Mesendoderm (in vitro differentiated cells): ENCODE measurements at regions not wholly inside any gene's neighbourhood (a gene's known extent, or its start where the extent isn't known, plus 50 kb on each side); places are given as distances from the start of the nearest gene placed in this dataset.

Source experiments
- DNase-seq: peaks from one replicate; pipeline ENCODE4 v3.0.0; 2013
- H2AK5ac ChIP-seq: 2 replicates; pipeline ENCODE4 v1.6.1; 2013; ENCODE audit warnings: low read length, inconsistent platforms
- H2BK120ac ChIP-seq: 2 replicates; pipeline ENCODE4 v1.6.1; 2013; ENCODE audit warnings: low read depth, mild to moderate bottlenecking, low read length, moderate library complexity, mixed read lengths
- H2BK15ac ChIP-seq: replicated peaks from 2 replicates; pipeline ENCODE4 v1.6.1; 2013; ENCODE audit warnings: low read depth, mild to moderate bottlenecking, moderate library complexity
- H2BK5ac ChIP-seq: 2 replicates; pipeline ENCODE4 v1.6.1; 2013; ENCODE audit warnings: low read length, inconsistent platforms
- H3K18ac ChIP-seq: 2 replicates; pipeline ENCODE4 v1.6.1; 2013; ENCODE audit warnings: mild to moderate bottlenecking, low read length, mixed read lengths
- H3K23ac ChIP-seq: one replicate; pipeline ENCODE4 v1.6.1; 2013; ENCODE audit warnings: low read length
- H3K27ac ChIP-seq: 2 replicates; pipeline ENCODE4 v1.5.1; 2013; ENCODE audit warnings: low read depth, mild to moderate bottlenecking, inconsistent platforms, low read length, moderate library complexity
- H3K27me3 ChIP-seq: 2 replicates; pipeline ENCODE4 v1.6.1; 2013; ENCODE audit warnings: low read length, control low read depth, mild to moderate bottlenecking, inconsistent platforms; ENCODE audit not compliant: insufficient read depth, poor library complexity
- H3K36me3 ChIP-seq: 2 replicates; pipeline ENCODE4 v1.6.1; 2013; ENCODE audit warnings: low read length, inconsistent platforms; ENCODE audit not compliant: control insufficient read depth, insufficient read depth
- H3K4ac ChIP-seq: one replicate; pipeline ENCODE4 v1.6.1; 2013; ENCODE audit warnings: low read depth, mild to moderate bottlenecking, low read length, moderate library complexity
- H3K4me1 ChIP-seq: 2 replicates; pipeline ENCODE4 v1.6.1; 2013; ENCODE audit warnings: low read depth, low read length, inconsistent platforms; ENCODE audit not compliant: control insufficient read depth
- H3K4me2 ChIP-seq: 2 replicates; pipeline ENCODE4 v1.6.1; 2013; ENCODE audit warnings: low read length
- H3K4me3 ChIP-seq: 2 replicates; pipeline ENCODE4 v1.5.1; 2013; ENCODE audit warnings: mild to moderate bottlenecking, low read length
- H3K56ac ChIP-seq: one replicate; pipeline ENCODE4 v1.6.1; 2013; ENCODE audit warnings: low read length
- H3K79me1 ChIP-seq: 2 replicates; pipeline ENCODE4 v1.6.1; 2013; ENCODE audit warnings: low read length, inconsistent platforms
- H3K79me2 ChIP-seq: 2 replicates; pipeline ENCODE4 v1.6.1; 2013; ENCODE audit warnings: mild to moderate bottlenecking, low read length; ENCODE audit not compliant: control insufficient read depth, insufficient read depth
- H3K9ac ChIP-seq: 2 replicates; pipeline ENCODE4 v1.6.1; 2013; ENCODE audit warnings: low read length, inconsistent platforms
- H4K5ac ChIP-seq: one replicate; pipeline ENCODE4 v1.6.1; 2013; ENCODE audit warnings: low read length
- H4K8ac ChIP-seq: one replicate; pipeline ENCODE4 v1.6.1; 2013; ENCODE audit warnings: low read depth, mild to moderate bottlenecking, control low read depth, low read length, moderate library complexity
- WGBS: extraction: QIAGEN DNeasy Blood & Tissue Kit; methylation state at CpG from one replicate; pipeline ENCODE4 v1.1.7; 2013; ENCODE audit warnings: low lambda C conversion rate, missing lambda C conversion rate; ENCODE audit not compliant: insufficient coverage; ENCODE audit errors: extremely low coverage; 5-methylcytosine and 5-hydroxymethylcytosine counted together

GRCh38 chr10:59060852-59061251 is 115.6 kb upstream of the PHYHIPL start:
- H3K9ac ChIP-seq: no peak overlapping the region
- no peak overlapping the region for H3K4ac ChIP-seq
- H2AK5ac ChIP-seq: no peak overlapping the region
- no peak overlapping the region for H2BK120ac ChIP-seq
- no peak for DNase-seq
- WGBS: no CpG with 5 or more reads among the region's 1 CpG
- no peak overlapping the region for H3K27ac ChIP-seq
- H3K79me2 ChIP-seq: no peaks in the 10 kb centered on the region
- H3K4me3 ChIP-seq: no peak overlapping the region
- H3K23ac ChIP-seq: no peak overlapping the region
- H3K27me3 ChIP-seq: no peaks in the 10 kb centered on the region
- H2BK15ac ChIP-seq: no peak overlapping the region
- no peaks in the 10 kb centered on the region for H3K79me1 ChIP-seq
- H3K18ac ChIP-seq: no peak overlapping the region
- no peak overlapping the region for H2BK5ac ChIP-seq
- H3K4me2 ChIP-seq: no peak overlapping the region
- H3K4me1 ChIP-seq: no peaks in the 10 kb centered on the region
- H3K56ac ChIP-seq: no peak overlapping the region
- H4K8ac ChIP-seq: no peak overlapping the region
- H4K5ac ChIP-seq: no peak overlapping the region
- H3K36me3 ChIP-seq: no peaks in the 10 kb centered on the region

DNA sequence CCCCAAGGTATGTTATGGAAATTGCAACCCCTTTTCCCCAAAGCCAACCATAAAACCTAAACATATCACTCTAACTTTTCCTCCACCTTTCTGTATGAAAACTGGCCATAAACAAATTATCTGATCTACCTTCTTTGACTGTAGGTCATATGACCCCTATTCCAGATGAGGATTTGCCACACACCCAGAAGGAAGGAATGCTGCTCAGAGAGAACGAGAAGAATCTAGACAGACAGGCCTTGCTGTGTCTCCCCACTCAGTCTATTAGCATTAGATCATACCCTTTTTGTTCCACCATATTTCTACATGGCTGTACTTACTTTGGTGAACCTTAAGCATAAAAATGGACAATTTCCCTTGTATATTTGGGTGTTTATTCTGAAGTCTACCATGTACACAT is 113.0 kb upstream of the PHYHIPL start:
- Histone ChIP-seq H3K79me2 (no peaks in the 10 kb centered on the region), H3K27ac (no peak overlapping the region)

DNA sequence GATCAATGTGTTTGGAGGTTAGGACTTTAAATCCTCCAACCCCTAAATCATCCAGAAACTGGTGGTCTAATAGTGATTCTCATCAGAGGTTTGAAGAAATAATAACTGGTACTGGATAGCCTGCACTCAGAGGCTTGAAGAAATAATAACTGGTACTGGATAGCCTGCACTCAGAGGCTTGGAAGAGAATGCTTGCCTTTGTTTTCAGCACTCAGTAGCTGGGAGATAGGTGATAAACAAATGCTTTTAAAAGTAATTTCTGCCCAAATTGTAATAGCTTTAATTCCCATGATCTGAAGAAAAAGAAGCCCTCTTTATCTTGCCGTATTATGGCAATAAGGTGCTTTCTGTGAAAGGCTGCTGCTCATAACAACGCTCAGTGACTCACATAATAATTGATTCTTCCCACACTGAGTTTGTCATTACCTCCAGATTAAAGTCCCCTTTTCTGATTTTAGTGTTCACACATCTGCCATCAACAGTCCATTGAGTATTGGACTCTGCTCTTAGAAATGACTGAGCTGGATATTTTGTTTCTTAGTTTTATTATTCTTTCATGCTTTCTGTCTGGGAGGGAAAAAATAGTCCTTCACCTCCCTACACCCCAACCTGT is 112.3 kb upstream of the PHYHIPL start:
- no peak overlapping the region for H3K56ac ChIP-seq
- H4K8ac ChIP-seq: no peak overlapping the region
- no peaks in the 10 kb centered on the region for H3K79me1 ChIP-seq
- H3K9ac ChIP-seq: no peak overlapping the region
- no peak overlapping the region for H2BK15ac ChIP-seq
- no peak overlapping the region for H2AK5ac ChIP-seq
- no peaks in the 10 kb centered on the region for H3K36me3 ChIP-seq
- no peak overlapping the region for H3K4ac ChIP-seq
- H3K4me1 ChIP-seq: no peaks in the 10 kb centered on the region
- no peaks in the 10 kb centered on the region for H3K27me3 ChIP-seq
- no peak overlapping the region for H3K27ac ChIP-seq
- no peak overlapping the region for H3K18ac ChIP-seq
- no peak for DNase-seq
- no peak overlapping the region for H3K23ac ChIP-seq
- no peak overlapping the region for H3K4me2 ChIP-seq
- no peak overlapping the region for H2BK5ac ChIP-seq
- no peak overlapping the region for H2BK120ac ChIP-seq
- WGBS: no CpG with 5 or more reads among the region's 2 CpGs
- H4K5ac ChIP-seq: no peak overlapping the region
- H3K4me3 ChIP-seq: no peak overlapping the region
- H3K79me2 ChIP-seq: no peaks in the 10 kb centered on the region

More for the DNA sequence above, 113.0 kb upstream of the PHYHIPL start:
- H3K4me2 ChIP-seq: no peak overlapping the region
- no peak overlapping the region for H3K23ac ChIP-seq
- no peak overlapping the region for H2BK120ac ChIP-seq
- H2AK5ac ChIP-seq: no peak overlapping the region
- H2BK5ac ChIP-seq: no peak overlapping the region
- no peak for DNase-seq
- H4K8ac ChIP-seq: no peak overlapping the region
- no peak overlapping the region for H4K5ac ChIP-seq
- H3K4me1 ChIP-seq: no peaks in the 10 kb centered on the region
- H3K27me3 ChIP-seq: no peaks in the 10 kb centered on the region
- no peaks in the 10 kb centered on the region for H3K79me1 ChIP-seq
- WGBS: no CpG with 5 or more reads among the region's 1 CpG
- no peak overlapping the region for H3K4ac ChIP-seq
- H2BK15ac ChIP-seq: no peak overlapping the region
- H3K36me3 ChIP-seq: no peaks in the 10 kb centered on the region
- H3K9ac ChIP-seq: no peak overlapping the region
- H3K4me3 ChIP-seq: no peak overlapping the region
- no peak overlapping the region for H3K56ac ChIP-seq
- no peak overlapping the region for H3K18ac ChIP-seq

GRCh38 chr10:59064759-59065539 is 111.5 kb upstream of the PHYHIPL start:
- Histone ChIP-seq H4K5ac (no peak overlapping the region), H2BK15ac (no peak overlapping the region), H2AK5ac (no peak overlapping the region), H3K79me2 (no peaks in the 10 kb centered on the region), H3K79me1 (no peaks in the 10 kb centered on the region), H3K27me3 (no peaks in the 10 kb centered on the region), H3K23ac (no peak overlapping the region), H3K9ac (no peak overlapping the region), H3K4me3 (no peak overlapping the region), H3K27ac (no peak overlapping the region), H3K56ac (no peak overlapping the region), H2BK120ac (no peak overlapping the region), H2BK5ac (no peak overlapping the region), H3K18ac (no peak overlapping the region), H4K8ac (no peak overlapping the region), H3K4ac (no peak overlapping the region), H3K36me3 (no peaks in the 10 kb centered on the region), H3K4me2 (no peak overlapping the region), H3K4me1 (no peaks in the 10 kb centered on the region)
- DNase-seq: no peak
- no CpG with 5 or more reads among the region's 6 CpGs for WGBS

DNA sequence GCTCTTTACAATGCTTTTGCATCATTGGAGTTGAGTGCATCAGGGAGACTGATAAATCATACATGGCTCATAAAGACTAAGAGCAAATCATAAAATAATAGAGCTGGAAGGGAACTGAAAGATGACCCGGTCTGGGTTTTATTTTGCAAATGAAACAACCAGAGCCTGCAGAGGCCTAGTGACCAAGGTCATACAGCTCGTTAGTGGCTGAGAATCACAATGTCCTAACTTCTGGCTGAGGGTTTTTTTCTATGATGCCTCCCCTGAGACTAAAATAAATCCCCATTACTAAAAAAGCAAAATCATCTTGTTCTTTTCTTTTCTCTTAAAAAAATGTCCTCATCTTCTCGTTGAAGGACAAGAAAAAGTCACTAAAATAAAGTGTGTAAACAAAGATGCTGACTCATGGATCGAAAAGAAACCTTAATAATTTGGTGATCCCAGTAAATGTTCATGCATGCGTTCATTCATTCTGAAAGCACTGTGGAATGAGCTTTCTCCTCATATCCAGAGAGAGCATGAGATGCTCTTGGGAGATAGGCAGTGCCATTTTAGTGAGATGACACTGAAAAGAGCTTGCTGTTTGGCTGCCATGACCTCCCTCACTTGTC is 107.8 kb upstream of the PHYHIPL start:
- no peak for DNase-seq
- H3K4ac ChIP-seq: no peak overlapping the region
- H3K23ac ChIP-seq: no peak overlapping the region
- no peaks in the 10 kb centered on the region for H3K36me3 ChIP-seq
- H3K79me2 ChIP-seq: no peaks in the 10 kb centered on the region
- H3K4me3 ChIP-seq: no peak overlapping the region
- no peaks in the 10 kb centered on the region for H3K27me3 ChIP-seq
- no peaks in the 10 kb centered on the region for H3K4me1 ChIP-seq
- no CpG with 5 or more reads among the region's 5 CpGs for WGBS
- no peak overlapping the region for H2BK15ac ChIP-seq
- H2BK5ac ChIP-seq: no peak overlapping the region
- no peak overlapping the region for H4K5ac ChIP-seq
- no peak overlapping the region for H3K4me2 ChIP-seq
- H3K79me1 ChIP-seq: no peaks in the 10 kb centered on the region
- H2AK5ac ChIP-seq: no peak overlapping the region
- no peak overlapping the region for H3K56ac ChIP-seq
- no peak overlapping the region for H3K9ac ChIP-seq
- no peak overlapping the region for H3K27ac ChIP-seq
- H4K8ac ChIP-seq: no peak overlapping the region
- H2BK120ac ChIP-seq: no peak overlapping the region
- no peak overlapping the region for H3K18ac ChIP-seq
